NB4 (cell line): ENCODE measurements at regions not wholly inside any gene's neighbourhood (a gene's known extent, or its start where the extent isn't known, plus 50 kb on each side); places are given as distances from the start of the nearest gene placed in this dataset.

ENCODE experiments used
- CTCF ChIP-seq: IDR thresholded peaks from one replicate; pipeline ENCODE4 v1.5.1; 2012; ENCODE audit warnings: low read depth, low read length
- POLR2A ChIP-seq: IDR thresholded peaks from 2 replicates; pipeline ENCODE4 v1.6.1; 2011; ENCODE audit warnings: mild to moderate bottlenecking; ENCODE audit not compliant: insufficient read length; ENCODE audit errors: extremely low read depth

DNA sequence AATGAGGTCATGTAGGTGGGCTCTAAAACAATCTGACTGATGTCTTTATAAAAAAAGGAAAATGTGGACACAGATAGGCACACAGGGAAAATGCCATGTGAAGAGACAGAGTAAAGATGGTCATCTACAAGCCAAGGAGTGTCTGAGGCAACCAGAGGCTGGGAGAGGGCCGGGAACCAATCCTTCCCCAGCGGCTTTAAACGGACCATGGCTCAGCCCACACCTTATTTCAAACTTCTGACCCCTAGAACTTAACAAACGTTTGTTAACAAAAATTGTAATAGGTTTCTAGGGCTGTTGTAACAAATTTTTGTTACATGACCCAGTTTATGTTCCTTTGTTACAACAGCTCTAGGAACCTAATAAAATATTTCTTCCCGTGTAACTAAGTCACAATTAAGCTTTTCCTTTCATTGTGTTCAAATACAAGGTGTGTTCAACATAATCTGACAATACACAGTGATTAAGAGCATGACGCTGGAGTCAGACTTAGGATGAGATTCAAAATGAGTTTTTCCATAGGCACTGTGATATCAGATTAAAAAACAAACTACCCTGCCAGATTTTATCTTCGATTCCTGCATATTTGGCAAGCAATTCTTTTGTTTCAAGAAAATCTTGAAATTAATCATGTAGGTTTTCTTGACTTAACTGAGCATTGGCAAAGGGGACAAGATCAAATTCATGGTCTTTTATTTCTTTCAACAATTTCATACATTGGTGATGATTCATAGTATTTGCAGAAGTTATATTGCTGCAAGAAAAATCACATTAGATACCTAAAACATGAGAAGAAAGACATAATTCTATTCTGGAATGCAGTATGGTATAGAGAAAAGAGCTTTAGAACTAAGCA is 169.5 kb upstream of the RIPOR2 start:
- no peak for TF ChIP-seq CTCF
- TF ChIP-seq POLR2A, result no peak
